ENCODE measurements at regions not wholly inside any gene's neighbourhood (a gene's known extent, or its start where the extent isn't known, plus 50 kb on each side); places are given as distances from the start of the nearest gene placed in this dataset.

DNA sequence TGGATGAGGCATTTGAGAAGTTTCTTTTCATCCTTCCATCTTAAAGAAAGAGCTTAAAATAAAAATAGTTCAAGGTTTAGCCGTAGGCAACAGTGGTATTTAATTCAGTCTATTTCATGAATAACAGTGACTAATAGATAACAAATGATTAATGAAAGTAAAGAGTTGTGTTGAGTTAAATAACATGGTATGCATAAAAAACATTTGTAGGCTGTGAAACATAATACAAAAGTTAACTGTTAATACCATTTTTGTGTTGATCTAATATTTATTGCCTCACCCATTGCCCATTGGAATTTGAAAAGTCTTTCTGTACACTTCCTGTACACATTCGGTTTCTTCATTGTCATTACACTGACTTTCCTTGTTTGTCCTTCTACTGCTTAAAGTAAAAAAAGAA, 108.6 kb upstream of the PDE3A start:
- in situ Hi-C loops (cut with HindIII; ENCODE audit: low pct_ligation_motif_present, low pct_unique_long_range_greater_than_20kb, low sequenced_read_pairs), result no loop called here
- no peak for DNase-seq

GRCh38 chr12:20260851-20261250, 107.5 kb upstream of the PDE3A start:
- DNase-seq, result no peak
- in situ Hi-C loops (cut with HindIII; ENCODE audit: low pct_ligation_motif_present, low pct_unique_long_range_greater_than_20kb, low sequenced_read_pairs), result no loop called here

- in situ Hi-C loops (cut with HindIII; ENCODE audit: low pct_ligation_motif_present, low pct_unique_long_range_greater_than_20kb, low sequenced_read_pairs), result no loop called here
- no peak for DNase-seq
These were observed 106.2 kb upstream of the PDE3A start for GRCh38 chr12:20262119-20262518.

DNA sequence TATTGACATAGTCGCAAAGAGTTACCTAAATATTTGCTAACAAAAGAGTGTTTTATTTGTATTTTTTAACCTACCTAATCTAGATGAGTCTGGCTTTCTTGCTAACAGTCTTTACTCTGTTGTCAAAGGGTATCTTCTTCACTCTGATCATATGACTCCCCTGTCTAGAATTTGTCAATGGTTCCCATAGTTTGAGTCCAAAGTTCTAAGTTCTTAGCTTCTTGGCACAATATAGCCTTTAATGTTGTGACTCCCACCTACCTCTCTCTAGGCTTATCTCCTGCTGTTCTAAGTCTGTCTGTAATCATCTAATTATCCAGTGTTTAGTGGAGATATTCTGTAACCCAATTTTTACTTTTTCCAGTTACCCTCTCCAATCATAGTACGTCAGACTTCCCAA, 104.3 kb upstream of the PDE3A start:
- in situ Hi-C loops (cut with HindIII; ENCODE audit: low pct_ligation_motif_present, low pct_unique_long_range_greater_than_20kb, low sequenced_read_pairs), result no loop called here
- DNase-seq, result no peak

- DNase-seq, result no peak
- in situ Hi-C loops (cut with HindIII; ENCODE audit: low pct_ligation_motif_present, low pct_unique_long_range_greater_than_20kb, low sequenced_read_pairs), result no loop called here
These were observed 103.7 kb upstream of the PDE3A start for GRCh38 chr12:20264608-20265114.

- in situ Hi-C loops (cut with HindIII; ENCODE audit: low pct_ligation_motif_present, low pct_unique_long_range_greater_than_20kb, low sequenced_read_pairs), result no loop called here
- no peak for DNase-seq
These were observed 100.1 kb upstream of the PDE3A start for GRCh38 chr12:20268121-20268732.

- DNase-seq, result no peak
- in situ Hi-C loops (cut with HindIII; ENCODE audit: low pct_ligation_motif_present, low pct_unique_long_range_greater_than_20kb, low sequenced_read_pairs), result no loop called here
These were observed 99.6 kb upstream of the PDE3A start for GRCh38 chr12:20268771-20269170.

DNA sequence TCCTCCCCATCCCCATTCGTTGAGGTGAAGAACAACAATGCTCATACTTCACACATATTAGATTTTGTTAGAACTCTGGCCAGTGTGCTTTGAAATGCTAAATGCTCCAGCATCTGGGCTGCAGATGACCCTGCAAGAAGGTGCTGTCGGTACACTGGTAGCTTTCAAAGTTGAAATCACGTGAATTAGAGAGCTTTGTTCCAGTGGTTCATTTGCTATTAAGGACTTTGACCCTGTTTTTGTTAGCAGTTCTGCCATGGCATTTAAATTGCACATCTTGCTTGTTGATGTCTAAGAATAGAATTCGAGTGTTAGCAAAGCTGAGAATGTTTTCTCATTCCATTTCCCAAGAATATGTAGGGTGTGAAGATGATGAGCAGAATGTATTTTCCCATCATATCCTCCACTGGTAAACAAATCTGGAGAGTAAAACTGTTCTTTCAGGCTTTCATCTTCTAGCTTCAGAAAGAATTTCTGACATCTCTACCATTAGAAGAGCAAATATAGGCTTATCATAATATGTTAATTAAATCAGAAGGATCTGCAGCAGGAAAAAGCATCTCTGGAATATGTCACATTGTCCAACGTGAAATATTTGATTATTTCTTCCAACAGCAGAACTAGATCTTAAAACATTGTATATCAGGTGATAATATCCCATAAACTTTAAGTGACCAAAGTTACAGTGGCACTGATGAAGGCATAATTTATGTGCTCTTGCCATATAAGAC, 98.8 kb upstream of the PDE3A start:
- in situ Hi-C loops (cut with HindIII; ENCODE audit: low pct_ligation_motif_present, low pct_unique_long_range_greater_than_20kb, low sequenced_read_pairs), result no loop called here
- DNase-seq, result no peak

- DNase-seq, result no peak
- in situ Hi-C loops (cut with HindIII; ENCODE audit: low pct_ligation_motif_present, low pct_unique_long_range_greater_than_20kb, low sequenced_read_pairs), result no loop called here
These were observed 97.8 kb upstream of the PDE3A start for GRCh38 chr12:20270557-20270956.

- DNase-seq, result no peak
- in situ Hi-C loops (cut with HindIII; ENCODE audit: low pct_ligation_motif_present, low pct_unique_long_range_greater_than_20kb, low sequenced_read_pairs), result no loop called here
These were observed 96.2 kb upstream of the PDE3A start for GRCh38 chr12:20272161-20272560.

- DNase-seq, result no peak
- in situ Hi-C loops (cut with HindIII; ENCODE audit: low pct_ligation_motif_present, low pct_unique_long_range_greater_than_20kb, low sequenced_read_pairs), result no loop called here
These were observed 95.5 kb upstream of the PDE3A start for GRCh38 chr12:20272801-20273200.

- in situ Hi-C loops (cut with HindIII; ENCODE audit: low pct_ligation_motif_present, low pct_unique_long_range_greater_than_20kb, low sequenced_read_pairs), result no loop called here
- no peak for DNase-seq
These were observed 94.3 kb upstream of the PDE3A start for GRCh38 chr12:20274008-20274407.

DNA sequence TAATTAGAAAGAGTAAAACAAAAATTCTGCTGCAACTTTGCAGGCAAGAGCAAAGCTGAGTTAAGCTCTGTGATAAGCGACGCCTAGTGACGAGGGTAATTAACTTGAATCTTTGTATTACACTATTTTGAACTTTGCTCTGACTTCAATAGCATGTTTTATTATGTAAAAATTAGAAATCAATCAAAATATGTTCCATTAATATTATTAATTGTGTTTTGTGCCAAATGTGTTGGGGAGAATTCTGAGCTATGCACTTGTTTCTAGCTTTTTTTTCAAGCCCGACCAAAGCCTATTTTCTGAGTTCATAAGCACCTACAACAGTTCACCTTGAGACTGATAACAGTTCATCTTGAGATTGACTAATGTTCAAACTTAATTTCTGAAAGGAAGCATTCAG, 90.1 kb upstream of the PDE3A start:
- in situ Hi-C loops (cut with HindIII; ENCODE audit: low pct_ligation_motif_present, low pct_unique_long_range_greater_than_20kb, low sequenced_read_pairs), result no loop called here
- no peak for DNase-seq

DNA sequence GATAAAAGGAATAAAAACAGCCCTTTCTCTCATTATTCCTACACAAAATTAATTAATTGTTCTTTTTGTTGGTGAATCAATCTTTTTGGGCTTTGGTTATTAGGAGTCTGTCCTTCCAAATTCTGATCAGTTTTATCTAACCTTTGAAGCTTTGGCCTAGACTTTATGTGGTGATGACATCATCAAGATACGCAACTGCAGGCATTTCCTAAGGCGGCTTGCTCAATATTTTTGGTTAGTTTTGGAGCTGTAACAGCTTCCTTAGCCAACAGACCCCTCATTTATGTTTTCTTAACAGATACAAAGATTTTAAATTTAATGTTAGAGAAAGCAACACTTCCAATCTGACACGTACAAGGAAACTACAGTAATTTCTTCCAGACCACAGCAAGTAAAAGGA, 87.8 kb upstream of the PDE3A start:
- in situ Hi-C loops (cut with HindIII; ENCODE audit: low pct_ligation_motif_present, low pct_unique_long_range_greater_than_20kb, low sequenced_read_pairs), result no loop called here
- no peak for DNase-seq

GRCh38 chr12:20282401-20282800, 85.9 kb upstream of the PDE3A start:
- in situ Hi-C loops (cut with HindIII; ENCODE audit: low pct_ligation_motif_present, low pct_unique_long_range_greater_than_20kb, low sequenced_read_pairs), result no loop called here
- DNase-seq, result no peak

GRCh38 chr12:20283482-20283881, 84.9 kb upstream of the PDE3A start:
- no peak for DNase-seq
- in situ Hi-C loops (cut with HindIII; ENCODE audit: low pct_ligation_motif_present, low pct_unique_long_range_greater_than_20kb, low sequenced_read_pairs), result no loop called here

- in situ Hi-C loops (cut with HindIII; ENCODE audit: low pct_ligation_motif_present, low pct_unique_long_range_greater_than_20kb, low sequenced_read_pairs), result no loop called here
- DNase-seq, result no peak
These were observed 78.8 kb upstream of the PDE3A start for GRCh38 chr12:20289520-20289919.

DNA sequence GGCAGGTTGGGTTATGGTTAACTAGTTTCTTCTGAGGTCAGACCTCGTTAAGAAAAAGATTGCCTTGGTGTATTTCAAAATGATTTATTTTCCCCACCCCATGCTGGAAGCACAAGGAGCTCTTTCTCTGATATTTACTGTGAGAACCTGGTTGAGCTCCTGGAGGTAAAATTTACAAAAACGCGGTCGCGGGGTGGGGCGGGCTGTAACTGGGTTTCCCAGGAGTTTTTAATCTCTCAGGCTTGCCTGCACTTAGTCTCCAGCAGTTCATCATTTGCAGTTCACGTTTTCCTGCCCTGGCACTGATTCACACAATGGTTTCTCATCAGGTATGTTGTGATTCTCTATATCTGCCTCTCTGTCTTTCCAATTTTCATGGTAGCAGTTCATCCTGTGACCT, 67.9 kb upstream of the PDE3A start:
- in situ Hi-C loops (cut with HindIII; ENCODE audit: low pct_ligation_motif_present, low pct_unique_long_range_greater_than_20kb, low sequenced_read_pairs), result no loop called here
- no peak for DNase-seq

- in situ Hi-C loops (cut with HindIII; ENCODE audit: low pct_ligation_motif_present, low pct_unique_long_range_greater_than_20kb, low sequenced_read_pairs), result no loop called here
- no peak for DNase-seq
These were observed 62.9 kb upstream of the PDE3A start for GRCh38 chr12:20305470-20305869.

- in situ Hi-C loops (cut with HindIII; ENCODE audit: low pct_ligation_motif_present, low pct_unique_long_range_greater_than_20kb, low sequenced_read_pairs), result no loop called here
- DNase-seq, result no peak
These were observed 58.7 kb upstream of the PDE3A start for GRCh38 chr12:20309504-20310148.
